ENCODE measurements at regions not wholly inside any gene's neighbourhood (a gene's known extent, or its start where the extent isn't known, plus 50 kb on each side); places are given as distances from the start of the nearest gene placed in this dataset.
"Not testable (repeated sequence)": the region's sequence is repeated elsewhere in the genome, so short reads cannot be mapped to it uniquely, and the experiment has no call there.

- Histone ChIP-seq H3K9me3 (ENCODE audit: control insufficient read depth in 1 of 2, low read length in 2 of 2) (no peaks in the 10 kb centered on the region), H3K4me3 (ENCODE audit: low read depth in 1 of 2, low read length in 2 of 2) (no peak overlapping the region), H3K36me3 (ENCODE audit: control insufficient read depth in 1 of 2, insufficient read depth in 2 of 2, low read length in 2 of 2) (no peaks in the 10 kb centered on the region), H3K4me1 (ENCODE audit: control insufficient read depth in 1 of 2, insufficient read depth in 2 of 2, low read length in 2 of 2) (no peaks in the 10 kb centered on the region), H3K9ac (ENCODE audit: low read depth in 1 of 2, low read length in 2 of 2) (no peak overlapping the region), H3K27ac (ENCODE audit: low read depth, low read length) (no peak overlapping the region), H3K27me3 (ENCODE audit: control insufficient read depth in 1 of 2, insufficient read depth in 2 of 2, low read length in 2 of 2) (peaks cover 0 to 3% of the 10 kb centered on the region in 2 donors)
Measured at GRCh38 chr22:47411006-47411405, 648.6 kb downstream of the TBC1D22A start.

- Histone ChIP-seq H3K9me3 (ENCODE audit: control insufficient read depth in 1 of 2, low read length in 2 of 2) (no peaks in the 10 kb centered on the region), H3K27me3 (ENCODE audit: control insufficient read depth in 1 of 2, insufficient read depth in 2 of 2, low read length in 2 of 2) (peaks cover 0 to 3% of the 10 kb centered on the region in 2 donors), H3K4me1 (ENCODE audit: control insufficient read depth in 1 of 2, insufficient read depth in 2 of 2, low read length in 2 of 2) (no peaks in the 10 kb centered on the region), H3K4me3 (ENCODE audit: low read depth in 1 of 2, low read length in 2 of 2) (no peak overlapping the region), H3K9ac (ENCODE audit: low read depth in 1 of 2, low read length in 2 of 2) (no peak overlapping the region), H3K36me3 (ENCODE audit: control insufficient read depth in 1 of 2, insufficient read depth in 2 of 2, low read length in 2 of 2) (no peaks in the 10 kb centered on the region), H3K27ac (ENCODE audit: low read depth, low read length) (no peak overlapping the region)
Measured at GRCh38 chr22:47409539-47410275, 647.3 kb downstream of the TBC1D22A start.

GRCh38 chr22:47408409-47408808, 646.0 kb downstream of the TBC1D22A start:
- H3K9me3 ChIP-seq (ENCODE audit: control insufficient read depth in 1 of 2, low read length in 2 of 2) = no peaks in the 10 kb centered on the region
- H3K9ac ChIP-seq (ENCODE audit: low read depth in 1 of 2, low read length in 2 of 2) = no peak overlapping the region
- no peaks in the 10 kb centered on the region for H3K4me1 ChIP-seq (ENCODE audit: control insufficient read depth in 1 of 2, insufficient read depth in 2 of 2, low read length in 2 of 2)
- H3K27ac ChIP-seq (ENCODE audit: low read depth, low read length) = no peak overlapping the region
- H3K36me3 ChIP-seq (ENCODE audit: control insufficient read depth in 1 of 2, insufficient read depth in 2 of 2, low read length in 2 of 2) = no peaks in the 10 kb centered on the region
- H3K4me3 ChIP-seq (ENCODE audit: low read depth in 1 of 2, low read length in 2 of 2) = no peak overlapping the region
- H3K27me3 ChIP-seq (ENCODE audit: control insufficient read depth in 1 of 2, insufficient read depth in 2 of 2, low read length in 2 of 2) = peaks cover 0 to 3% of the 10 kb centered on the region in 2 donors

- H3K9me3 ChIP-seq (ENCODE audit: control insufficient read depth in 1 of 2, low read length in 2 of 2) = no peaks in the 10 kb centered on the region
- no peaks in the 10 kb centered on the region for H3K36me3 ChIP-seq (ENCODE audit: control insufficient read depth in 1 of 2, insufficient read depth in 2 of 2, low read length in 2 of 2)
- no peak overlapping the region for H3K9ac ChIP-seq (ENCODE audit: low read depth in 1 of 2, low read length in 2 of 2)
- peaks cover 0 to 3% of the 10 kb centered on the region in 2 donors for H3K27me3 ChIP-seq (ENCODE audit: control insufficient read depth in 1 of 2, insufficient read depth in 2 of 2, low read length in 2 of 2)
- no peak overlapping the region for H3K27ac ChIP-seq (ENCODE audit: low read depth, low read length)
- no peaks in the 10 kb centered on the region for H3K4me1 ChIP-seq (ENCODE audit: control insufficient read depth in 1 of 2, insufficient read depth in 2 of 2, low read length in 2 of 2)
- no peak overlapping the region for H3K4me3 ChIP-seq (ENCODE audit: low read depth in 1 of 2, low read length in 2 of 2)
Measured at GRCh38 chr22:47407461-47408025, 645.1 kb downstream of the TBC1D22A start.

- H3K27ac ChIP-seq (ENCODE audit: low read depth, low read length) = no peak overlapping the region
- H3K4me3 ChIP-seq (ENCODE audit: low read depth in 1 of 2, low read length in 2 of 2) = no peak overlapping the region
- H3K36me3 ChIP-seq (ENCODE audit: control insufficient read depth in 1 of 2, insufficient read depth in 2 of 2, low read length in 2 of 2) = no peaks in the 10 kb centered on the region
- no peak overlapping the region for H3K9ac ChIP-seq (ENCODE audit: low read depth in 1 of 2, low read length in 2 of 2)
- H3K9me3 ChIP-seq (ENCODE audit: control insufficient read depth in 1 of 2, low read length in 2 of 2) = no peaks in the 10 kb centered on the region
- H3K4me1 ChIP-seq (ENCODE audit: control insufficient read depth in 1 of 2, insufficient read depth in 2 of 2, low read length in 2 of 2) = no peaks in the 10 kb centered on the region
- H3K27me3 ChIP-seq (ENCODE audit: control insufficient read depth in 1 of 2, insufficient read depth in 2 of 2, low read length in 2 of 2) = peaks cover 0 to 3% of the 10 kb centered on the region in 2 donors
Measured at GRCh38 chr22:47406896-47407295, 644.4 kb downstream of the TBC1D22A start.

- H3K27ac ChIP-seq (ENCODE audit: low read depth, low read length) = no peak overlapping the region
- H3K4me3 ChIP-seq (ENCODE audit: low read depth in 1 of 2, low read length in 2 of 2) = no peak overlapping the region
- peaks cover 0 to 3% of the 10 kb centered on the region in 2 donors for H3K27me3 ChIP-seq (ENCODE audit: control insufficient read depth in 1 of 2, insufficient read depth in 2 of 2, low read length in 2 of 2)
- no peaks in the 10 kb centered on the region for H3K9me3 ChIP-seq (ENCODE audit: control insufficient read depth in 1 of 2, low read length in 2 of 2)
- H3K9ac ChIP-seq (ENCODE audit: low read depth in 1 of 2, low read length in 2 of 2) = no peak overlapping the region
- H3K4me1 ChIP-seq (ENCODE audit: control insufficient read depth in 1 of 2, insufficient read depth in 2 of 2, low read length in 2 of 2) = no peaks in the 10 kb centered on the region
- no peaks in the 10 kb centered on the region for H3K36me3 ChIP-seq (ENCODE audit: control insufficient read depth in 1 of 2, insufficient read depth in 2 of 2, low read length in 2 of 2)
Measured at GRCh38 chr22:47406180-47406834, 643.9 kb downstream of the TBC1D22A start.

GRCh38 chr22:47405222-47405621, 642.8 kb downstream of the TBC1D22A start:
- not testable (repeated sequence) for H3K36me3 ChIP-seq (ENCODE audit: control insufficient read depth in 1 of 2, insufficient read depth in 2 of 2, low read length in 2 of 2); H3K4me3 ChIP-seq (ENCODE audit: low read depth in 1 of 2, low read length in 2 of 2); H3K27ac ChIP-seq (ENCODE audit: low read depth, low read length); H3K4me1 ChIP-seq (ENCODE audit: control insufficient read depth in 1 of 2, insufficient read depth in 2 of 2, low read length in 2 of 2); H3K27me3 ChIP-seq (ENCODE audit: control insufficient read depth in 1 of 2, insufficient read depth in 2 of 2, low read length in 2 of 2); H3K9ac ChIP-seq (ENCODE audit: low read depth in 1 of 2, low read length in 2 of 2); H3K9me3 ChIP-seq (ENCODE audit: control insufficient read depth in 1 of 2, low read length in 2 of 2)

- Histone ChIP-seq H3K36me3 (ENCODE audit: control insufficient read depth in 1 of 2, insufficient read depth in 2 of 2, low read length in 2 of 2) (no peaks in the 10 kb centered on the region), H3K9ac (ENCODE audit: low read depth in 1 of 2, low read length in 2 of 2) (no peak overlapping the region), H3K27ac (ENCODE audit: low read depth, low read length) (no peak overlapping the region), H3K4me1 (ENCODE audit: control insufficient read depth in 1 of 2, insufficient read depth in 2 of 2, low read length in 2 of 2) (no peaks in the 10 kb centered on the region), H3K4me3 (ENCODE audit: low read depth in 1 of 2, low read length in 2 of 2) (no peak overlapping the region), H3K27me3 (ENCODE audit: control insufficient read depth in 1 of 2, insufficient read depth in 2 of 2, low read length in 2 of 2) (no peaks in the 10 kb centered on the region), H3K9me3 (ENCODE audit: control insufficient read depth in 1 of 2, low read length in 2 of 2) (no peaks in the 10 kb centered on the region)
Measured at GRCh38 chr22:47402876-47403525, 640.6 kb downstream of the TBC1D22A start.

- Histone ChIP-seq H3K9ac (ENCODE audit: low read depth in 1 of 2, low read length in 2 of 2) (no peak overlapping the region), H3K4me1 (ENCODE audit: control insufficient read depth in 1 of 2, insufficient read depth in 2 of 2, low read length in 2 of 2) (no peaks in the 10 kb centered on the region), H3K27me3 (ENCODE audit: control insufficient read depth in 1 of 2, insufficient read depth in 2 of 2, low read length in 2 of 2) (no peaks in the 10 kb centered on the region)
Measured at GRCh38 chr22:47401976-47402770, 639.7 kb downstream of the TBC1D22A start.

More at GRCh38 chr22:47401976-47402770, 639.7 kb downstream of the TBC1D22A start:
- Histone ChIP-seq H3K4me3 (ENCODE audit: low read depth in 1 of 2, low read length in 2 of 2) (no peak overlapping the region), H3K36me3 (ENCODE audit: control insufficient read depth in 1 of 2, insufficient read depth in 2 of 2, low read length in 2 of 2) (no peaks in the 10 kb centered on the region), H3K27ac (ENCODE audit: low read depth, low read length) (no peak overlapping the region), H3K9me3 (ENCODE audit: control insufficient read depth in 1 of 2, low read length in 2 of 2) (no peaks in the 10 kb centered on the region)

Data from duodenal mucosa (tissue), 2 donors.